ENCODE measurements at regions not wholly inside any gene's neighbourhood (a gene's known extent, or its start where the extent isn't known, plus 50 kb on each side); places are given as distances from the start of the nearest gene placed in this dataset.

DNA sequence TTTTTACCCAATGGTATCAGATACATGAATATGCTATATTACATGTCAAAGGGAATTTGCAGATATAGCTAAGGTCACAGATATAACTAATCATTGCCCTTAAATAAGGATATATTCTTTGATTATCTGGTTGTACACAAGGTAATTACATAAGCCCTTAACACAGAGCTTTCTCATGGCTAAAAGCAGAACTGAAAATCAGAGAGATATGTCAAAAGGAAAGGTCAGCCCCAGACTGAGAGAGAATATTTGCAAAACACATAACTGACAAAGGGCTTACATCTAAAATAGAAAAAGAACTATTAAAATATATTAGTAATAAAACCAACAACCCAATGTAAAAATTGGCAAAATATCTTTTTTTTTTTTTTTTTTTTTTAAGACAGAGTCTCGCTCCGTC is 1029.5 kb upstream of the LRRN3 start:
- no peaks in the 10 kb centered on the region for H3K27me3 ChIP-seq (replicated peaks; ENCODE audit: insufficient read depth)
- H3K9me2 ChIP-seq (ENCODE audit: insufficient read depth): no peaks in the 10 kb centered on the region
- H3K4me1 ChIP-seq (ENCODE audit: insufficient read depth): no peaks in the 10 kb centered on the region
- H3F3A ChIP-seq (ENCODE audit: insufficient read depth): no peaks in the 10 kb centered on the region
- no peak overlapping the region for H3K27ac ChIP-seq
- no peaks in the 10 kb centered on the region for H4K20me1 ChIP-seq (ENCODE audit: insufficient read depth)
- no peak overlapping the region for H3K4me2 ChIP-seq (ENCODE audit: unreplicated experiment)
- no peak overlapping the region for H2AFZ ChIP-seq
- H3K79me2 ChIP-seq (ENCODE audit: insufficient read depth): no peaks in the 10 kb centered on the region
- H3K36me3 ChIP-seq (ENCODE audit: low read depth): no peaks in the 10 kb centered on the region
- TF ChIP-seq EZH2 (IDR thresholded peaks at IDR 0.05; ENCODE audit: insufficient read depth, poor library complexity, severe bottlenecking) (no peak), EZH2phosphoT487 (IDR thresholded peaks at IDR 0.05; ENCODE audit: insufficient read depth, low read depth) (no peak)
- peaks cover 5% of the 10 kb centered on the region for H3K9me3 ChIP-seq (ENCODE audit: low read depth)
- in situ Hi-C loops (cut with MboI): no loop called here
- no peak for DNase-seq
- no peak overlapping the region for H3K4me3 ChIP-seq
- 65 to 90% methylated on average over 2 of the region's 2 CpGs for WGBS, 2 experiments (ENCODE audit: low coverage in 1 of 2, low lambda C conversion rate in 2 of 2, missing lambda C conversion rate in 2 of 2)
- H3K9ac ChIP-seq: no peak overlapping the region

DNA sequence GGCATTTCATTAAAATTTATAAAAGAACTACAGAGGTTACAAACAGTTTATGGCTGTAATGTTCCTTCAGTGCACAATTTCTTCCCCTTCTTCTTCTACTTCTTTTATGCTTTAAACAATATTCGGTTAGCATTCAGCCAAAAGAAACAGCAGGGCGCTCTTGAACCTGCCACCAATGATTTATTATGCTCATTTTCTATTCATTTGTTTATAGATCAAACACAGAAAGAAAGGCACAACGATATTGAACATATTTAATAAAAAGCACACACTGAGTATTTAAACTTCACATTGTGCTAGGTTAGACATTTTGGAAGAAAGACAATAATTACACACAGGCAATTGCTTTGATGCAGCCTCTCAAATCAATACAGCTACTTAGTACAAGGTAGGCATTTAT is 1025.8 kb upstream of the LRRN3 start:
- H3K4me2 ChIP-seq (ENCODE audit: unreplicated experiment): no peak overlapping the region
- H3K79me2 ChIP-seq (ENCODE audit: insufficient read depth): no peaks in the 10 kb centered on the region
- in situ Hi-C loops (cut with MboI): no loop called here
- H3K27me3 ChIP-seq (replicated peaks; ENCODE audit: insufficient read depth): no peaks in the 10 kb centered on the region
- no peak overlapping the region for H3K9ac ChIP-seq
- H3K4me1 ChIP-seq (ENCODE audit: insufficient read depth): no peaks in the 10 kb centered on the region
- DNase-seq: no peak
- H3K9me3 ChIP-seq (ENCODE audit: low read depth): peaks cover 5% of the 10 kb centered on the region
- no peak for TF ChIP-seq EZH2 (IDR thresholded peaks at IDR 0.05; ENCODE audit: insufficient read depth, poor library complexity, severe bottlenecking)
- TF ChIP-seq EZH2phosphoT487 (IDR thresholded peaks at IDR 0.05; ENCODE audit: insufficient read depth, low read depth): no peak
- no peak overlapping the region for H3K27ac ChIP-seq
- no peaks in the 10 kb centered on the region for H4K20me1 ChIP-seq (ENCODE audit: insufficient read depth)
- WGBS, 2 experiments (ENCODE audit: low coverage in 1 of 2, low lambda C conversion rate in 2 of 2, missing lambda C conversion rate in 2 of 2): 14 to 15% methylated on average over 3 of the region's 3 CpGs
- no peak overlapping the region for H2AFZ ChIP-seq
- no peak overlapping the region for H3K4me3 ChIP-seq
- no peaks in the 10 kb centered on the region for H3F3A ChIP-seq (ENCODE audit: insufficient read depth)
- no peaks in the 10 kb centered on the region for H3K36me3 ChIP-seq (ENCODE audit: low read depth)
- no peaks in the 10 kb centered on the region for H3K9me2 ChIP-seq (ENCODE audit: insufficient read depth)

DNA sequence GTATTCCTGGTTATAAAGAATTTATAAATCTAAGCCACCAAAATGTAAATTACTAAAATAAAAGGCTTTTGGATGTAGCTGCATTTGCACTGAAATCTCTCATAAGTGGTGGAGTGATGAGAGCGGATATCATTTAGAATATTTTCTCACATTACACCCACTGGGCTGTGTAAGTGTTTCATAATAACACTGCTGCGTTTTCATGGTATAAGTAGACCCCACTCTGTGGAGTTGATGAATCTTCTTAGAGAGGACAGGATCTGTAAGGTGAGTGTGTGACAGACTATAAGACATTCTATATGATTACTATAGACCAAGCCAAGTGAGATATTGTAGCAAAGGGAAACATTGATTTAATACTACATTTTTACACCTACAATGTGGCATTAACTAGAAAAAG is 1024.1 kb upstream of the LRRN3 start:
- Histone ChIP-seq H3K9me3 (ENCODE audit: low read depth) (peaks cover 5% of the 10 kb centered on the region), H2AFZ (no peak overlapping the region), H3K79me2 (ENCODE audit: insufficient read depth) (no peaks in the 10 kb centered on the region), H3K36me3 (ENCODE audit: low read depth) (no peaks in the 10 kb centered on the region), H3F3A (ENCODE audit: insufficient read depth) (no peaks in the 10 kb centered on the region), H3K9ac (no peak overlapping the region), H3K4me2 (ENCODE audit: unreplicated experiment) (no peak overlapping the region), H3K4me1 (ENCODE audit: insufficient read depth) (no peaks in the 10 kb centered on the region), H3K27ac (no peak overlapping the region), H3K4me3 (no peak overlapping the region), H3K27me3 (replicated peaks; ENCODE audit: insufficient read depth) (no peaks in the 10 kb centered on the region), H3K9me2 (ENCODE audit: insufficient read depth) (no peaks in the 10 kb centered on the region), H4K20me1 (ENCODE audit: insufficient read depth) (no peaks in the 10 kb centered on the region)
- 21 to 32% methylated on average over 2 of the region's 2 CpGs for WGBS, 2 experiments (ENCODE audit: low coverage in 1 of 2, low lambda C conversion rate in 2 of 2, missing lambda C conversion rate in 2 of 2)
- TF ChIP-seq EZH2phosphoT487 (IDR thresholded peaks at IDR 0.05; ENCODE audit: insufficient read depth, low read depth) (no peak), EZH2 (IDR thresholded peaks at IDR 0.05; ENCODE audit: insufficient read depth, poor library complexity, severe bottlenecking) (no peak)
- DNase-seq: no peak
- in situ Hi-C loops (cut with MboI): no loop called here

DNA sequence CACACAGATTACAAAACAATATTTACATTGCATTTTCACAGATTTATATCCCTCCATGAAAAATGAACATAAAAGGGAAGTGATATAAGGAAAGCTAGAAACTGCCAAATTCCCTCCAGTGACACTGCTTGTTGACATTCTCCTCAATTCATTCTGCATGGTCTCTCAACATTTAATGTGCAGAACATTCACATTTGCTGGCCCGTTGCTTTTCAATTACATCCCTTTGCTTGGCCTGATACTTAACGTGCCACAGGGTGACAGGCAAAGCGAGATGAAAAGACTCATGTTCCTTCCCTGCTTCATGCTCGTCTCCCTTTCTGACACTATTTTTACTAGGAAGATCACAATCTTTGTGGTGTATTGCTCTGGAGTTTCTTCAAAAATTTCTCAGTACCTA is 1019.7 kb upstream of the LRRN3 start:
- Histone ChIP-seq H3K9me2 (ENCODE audit: insufficient read depth) (no peaks in the 10 kb centered on the region), H3K36me3 (ENCODE audit: low read depth) (no peaks in the 10 kb centered on the region), H3K27ac (no peak overlapping the region), H3K4me2 (ENCODE audit: unreplicated experiment) (no peak overlapping the region), H3K79me2 (ENCODE audit: insufficient read depth) (no peaks in the 10 kb centered on the region), H3F3A (ENCODE audit: insufficient read depth) (no peaks in the 10 kb centered on the region), H3K9me3 (ENCODE audit: low read depth) (no peaks in the 10 kb centered on the region), H3K4me3 (no peak overlapping the region), H3K9ac (no peak overlapping the region), H3K27me3 (replicated peaks; ENCODE audit: insufficient read depth) (no peaks in the 10 kb centered on the region), H2AFZ (no peak overlapping the region), H4K20me1 (ENCODE audit: insufficient read depth) (no peaks in the 10 kb centered on the region), H3K4me1 (ENCODE audit: insufficient read depth) (no peaks in the 10 kb centered on the region)
- 29 to 33% methylated on average over 4 of the region's 4 CpGs for WGBS, 2 experiments (ENCODE audit: low coverage in 1 of 2, low lambda C conversion rate in 2 of 2, missing lambda C conversion rate in 2 of 2)
- in situ Hi-C loops (cut with MboI): no loop called here
- TF ChIP-seq EZH2phosphoT487 (IDR thresholded peaks at IDR 0.05; ENCODE audit: insufficient read depth, low read depth) (no peak), EZH2 (IDR thresholded peaks at IDR 0.05; ENCODE audit: insufficient read depth, poor library complexity, severe bottlenecking) (no peak)
- no peak for DNase-seq

DNA sequence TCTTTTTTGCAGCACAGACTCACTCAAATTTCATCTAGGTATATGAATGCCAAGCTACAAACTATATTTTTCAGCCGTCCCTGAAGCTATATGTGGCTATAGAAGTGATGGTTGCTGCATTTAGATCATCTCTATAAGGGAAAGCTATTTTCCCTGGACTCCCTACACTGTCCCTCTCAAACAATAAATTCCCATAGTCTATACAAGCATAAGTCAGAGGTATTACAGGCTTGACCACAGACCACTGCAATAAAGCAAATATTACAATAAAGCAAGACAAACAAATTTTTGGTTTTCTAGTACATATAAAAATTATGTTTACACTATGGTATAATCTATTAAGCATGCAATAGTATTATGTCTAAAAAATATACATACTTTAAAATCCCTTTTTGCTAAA is 1015.5 kb upstream of the LRRN3 start:
- in situ Hi-C loops (cut with MboI): no loop called here
- no peak for DNase-seq
- Histone ChIP-seq H3K9me3 (ENCODE audit: low read depth) (no peaks in the 10 kb centered on the region), H3K4me1 (ENCODE audit: insufficient read depth) (no peaks in the 10 kb centered on the region), H3K27ac (no peak overlapping the region), H3K4me2 (ENCODE audit: unreplicated experiment) (no peak overlapping the region), H2AFZ (no peak overlapping the region), H3K79me2 (ENCODE audit: insufficient read depth) (no peaks in the 10 kb centered on the region), H3K9ac (no peak overlapping the region), H3K27me3 (replicated peaks; ENCODE audit: insufficient read depth) (no peaks in the 10 kb centered on the region), H3K36me3 (ENCODE audit: low read depth) (no peaks in the 10 kb centered on the region), H3K4me3 (no peak overlapping the region), H3K9me2 (ENCODE audit: insufficient read depth) (no peaks in the 10 kb centered on the region), H4K20me1 (ENCODE audit: insufficient read depth) (no peaks in the 10 kb centered on the region), H3F3A (ENCODE audit: insufficient read depth) (no peaks in the 10 kb centered on the region)
- 0% methylated on average over 1 of the region's 1 CpG for WGBS, 2 experiments (ENCODE audit: low coverage in 1 of 2, low lambda C conversion rate in 2 of 2, missing lambda C conversion rate in 2 of 2)
- no peak for TF ChIP-seq EZH2 (IDR thresholded peaks at IDR 0.05; ENCODE audit: insufficient read depth, poor library complexity, severe bottlenecking)
- TF ChIP-seq EZH2phosphoT487 (IDR thresholded peaks at IDR 0.05; ENCODE audit: insufficient read depth, low read depth): no peak
